Skeletal muscle cell (primary cell): ENCODE measurements at regions not wholly inside any gene's neighbourhood (a gene's known extent, or its start where the extent isn't known, plus 50 kb on each side); places are given as distances from the start of the nearest gene placed in this dataset.

Experiments used
- DNase-seq: peaks from one replicate; pipeline ENCODE4 v3.0.0-alpha.2; 2010; ENCODE audit warnings: low read depth
- H3K4me3 ChIP-seq: 2 replicates; pipeline ENCODE4 v1.5.1; 2011; ENCODE audit warnings: low read depth, mild to moderate bottlenecking, control low read depth, low read length, moderate library complexity

DNA sequence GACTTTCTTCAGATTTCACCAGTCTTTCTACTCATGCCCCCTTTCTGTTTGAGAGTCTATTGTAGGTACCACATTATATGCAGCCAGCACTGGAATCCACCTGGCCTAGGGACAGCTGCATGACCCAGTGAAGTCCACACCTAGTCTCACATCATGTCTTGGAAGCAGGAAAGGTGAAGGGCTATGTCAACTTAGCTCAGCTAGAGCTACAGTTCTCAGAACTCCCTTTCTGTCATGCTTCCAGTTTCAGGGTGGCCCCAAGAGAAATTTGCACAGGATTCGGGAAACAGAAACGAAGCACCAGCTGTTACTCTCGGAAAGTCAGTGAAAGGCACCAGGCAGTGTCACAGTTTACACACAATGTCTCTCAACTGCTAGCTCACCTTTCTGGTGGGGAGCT lies 51.6 kb upstream of the NLRP1 start:
- no peak overlapping the region for H3K4me3 ChIP-seq

GRCh38 chr17:5638596-5638995 lies 54.3 kb upstream of the NLRP1 start:
- no peak overlapping the region for H3K4me3 ChIP-seq
- no peak for DNase-seq

More for the DNA sequence above, 51.6 kb upstream of the NLRP1 start:
- no peak for DNase-seq

DNA sequence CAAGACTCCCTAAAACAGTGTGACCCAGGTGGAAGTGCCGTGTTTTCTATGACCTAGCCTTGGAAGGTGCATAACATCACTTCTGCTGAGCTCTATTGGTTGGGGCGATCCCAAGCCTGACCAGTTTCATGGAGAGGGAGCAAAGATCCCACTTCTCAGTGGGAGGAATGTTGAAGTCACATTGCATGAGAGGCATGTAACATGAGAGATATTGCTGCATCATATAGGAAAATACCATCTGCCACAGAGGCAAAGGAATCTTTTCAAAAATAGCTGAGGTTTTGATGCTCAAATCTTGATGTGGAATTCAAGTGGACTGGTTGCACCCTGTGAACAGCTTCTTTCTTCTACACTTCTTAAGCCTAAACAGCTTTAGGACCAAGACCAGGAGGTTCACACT lies 56.4 kb upstream of the NLRP1 start:
- no peak for DNase-seq
- no peak overlapping the region for H3K4me3 ChIP-seq

- no peak overlapping the region for H3K4me3 ChIP-seq
- no peak for DNase-seq
Measured at GRCh38 chr17:5642752-5643151, 58.4 kb upstream of the NLRP1 start.

GRCh38 chr17:5644065-5644464 lies 59.8 kb upstream of the NLRP1 start:
- no peak overlapping the region for H3K4me3 ChIP-seq
- DNase-seq: no peak

DNA sequence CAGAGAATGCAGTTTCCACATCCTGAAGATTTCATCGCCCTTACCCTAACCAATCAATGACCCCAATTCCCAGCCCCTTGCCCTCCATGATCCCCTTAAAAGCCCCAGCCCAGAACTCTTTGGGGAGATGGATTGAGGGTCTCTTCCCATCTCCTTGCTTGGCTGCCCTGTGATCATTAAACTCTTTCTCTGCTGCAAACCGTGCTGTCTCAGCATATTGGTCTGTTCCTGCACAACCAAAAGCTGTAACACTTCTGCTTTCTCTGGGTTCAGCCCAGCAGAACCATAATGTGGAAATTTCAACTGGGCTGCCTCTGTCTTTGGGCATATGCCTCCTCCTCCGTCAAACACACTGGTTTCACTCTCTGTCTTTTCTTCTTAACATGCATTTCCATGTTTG lies 67.0 kb upstream of the NLRP1 start:
- DNase-seq: no peak
- H3K4me3 ChIP-seq: no peak overlapping the region

GRCh38 chr17:5661491-5662125 lies 77.3 kb upstream of the NLRP1 start:
- H3K4me3 ChIP-seq: no peak overlapping the region
- no peak for DNase-seq

DNA sequence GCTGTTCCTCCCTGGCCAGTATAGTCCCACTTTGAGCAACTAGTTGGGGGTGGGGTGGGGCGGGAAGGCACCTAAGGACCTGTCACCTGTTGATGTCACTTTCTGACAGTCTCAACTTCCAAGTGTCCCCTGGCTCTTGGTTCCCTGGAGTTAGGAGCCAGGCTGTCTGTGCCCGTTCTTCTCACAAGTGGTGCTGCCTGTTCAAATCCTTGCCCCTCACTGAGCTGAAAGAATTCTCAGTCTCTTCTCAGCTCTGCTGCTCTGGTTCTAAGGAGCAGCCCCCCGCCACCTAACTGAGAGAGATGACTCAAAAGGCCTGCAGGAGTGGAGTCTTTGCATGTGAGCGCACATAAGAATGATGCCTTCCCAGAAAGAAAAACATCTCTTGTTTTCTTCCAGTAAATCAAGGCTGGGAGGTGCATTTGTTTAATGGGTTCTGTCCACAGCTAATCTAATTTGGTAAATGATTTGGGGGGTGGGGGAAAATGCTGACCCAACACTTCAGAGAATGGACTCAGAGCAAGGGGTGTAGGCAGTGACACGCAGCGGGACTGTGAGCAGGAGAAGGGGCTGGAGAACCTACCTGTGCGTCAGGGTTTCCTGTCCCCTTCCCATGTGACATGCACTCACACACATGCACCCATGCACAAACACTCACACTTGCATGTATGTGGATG lies 78.2 kb upstream of the NLRP1 start:
- H3K4me3 ChIP-seq: no peak overlapping the region
- no peak for DNase-seq

DNA sequence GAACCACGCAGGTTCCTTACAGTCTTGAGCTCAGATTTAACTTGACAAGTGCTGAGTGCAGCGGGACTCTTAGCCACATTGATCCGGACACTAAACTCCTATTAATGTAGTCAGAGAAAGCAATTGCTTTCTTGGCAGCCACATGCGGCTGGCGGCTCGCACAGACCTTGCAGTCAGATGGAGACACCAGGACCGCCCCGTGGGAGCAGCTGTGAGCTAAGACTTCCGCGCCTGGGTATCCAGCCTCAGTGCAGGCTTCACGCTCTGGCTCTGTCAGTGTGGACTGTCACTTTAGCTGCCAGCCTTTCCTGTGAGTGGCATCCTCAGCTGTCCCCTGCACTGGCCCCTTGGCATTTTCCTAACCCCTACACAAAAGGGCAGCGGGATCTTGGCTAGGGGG lies 80.9 kb upstream of the NLRP1 start:
- DNase-seq: no peak
- no peak overlapping the region for H3K4me3 ChIP-seq

GRCh38 chr17:5667871-5668270 lies 83.6 kb upstream of the NLRP1 start:
- DNase-seq: no peak
- no peak overlapping the region for H3K4me3 ChIP-seq

DNA sequence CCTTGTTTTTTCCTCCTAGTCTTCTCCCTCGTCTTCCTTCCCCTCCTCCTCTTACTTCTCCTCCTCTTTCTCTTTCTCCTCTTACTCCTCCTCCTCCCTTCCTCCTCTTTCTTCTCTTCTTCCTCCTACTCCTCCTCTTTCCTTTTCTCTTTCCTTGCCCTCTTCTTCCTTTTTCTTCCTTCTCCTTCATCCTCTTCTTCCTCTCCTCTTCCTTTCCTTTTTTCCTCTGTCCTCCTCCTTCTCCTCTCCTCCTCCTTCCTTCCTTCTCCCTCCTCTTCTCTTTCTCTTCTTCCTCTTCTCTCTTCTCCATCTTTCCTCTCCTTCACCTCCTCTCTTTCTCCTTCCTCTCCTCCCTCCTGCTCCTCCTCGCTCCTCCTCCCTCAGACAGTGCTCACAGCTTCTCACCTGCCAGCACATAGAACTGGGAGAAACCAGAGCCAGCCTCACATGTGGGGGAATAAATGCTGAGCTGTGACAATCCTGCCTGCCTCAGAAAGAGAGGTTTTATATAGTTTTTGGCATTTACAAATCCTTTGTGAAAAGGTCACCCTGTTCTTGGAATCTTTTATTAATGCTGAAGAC lies 84.3 kb upstream of the NLRP1 start:
- DNase-seq: no peak
- H3K4me3 ChIP-seq: no peak overlapping the region

DNA sequence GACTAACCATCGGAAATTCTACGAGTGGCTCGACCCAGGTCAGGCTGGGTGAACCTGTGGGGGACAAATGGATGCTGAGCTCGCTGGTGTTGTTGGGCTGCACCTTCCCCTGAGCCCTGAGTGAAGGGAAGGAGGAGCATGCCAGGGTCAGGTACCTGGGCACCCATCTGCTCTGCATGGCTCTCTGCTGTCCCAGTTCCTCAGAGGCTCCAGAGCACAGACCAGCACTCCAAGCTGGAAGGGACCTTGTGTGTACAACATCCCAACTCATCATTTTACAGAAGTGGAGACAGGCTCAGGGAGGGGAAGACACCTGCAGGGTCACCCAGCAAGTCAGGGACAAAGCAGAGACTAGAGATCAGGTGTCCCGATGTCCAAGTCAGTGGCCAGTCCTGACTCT lies 84.9 kb upstream of the NLRP1 start:
- no peak overlapping the region for H3K4me3 ChIP-seq
- DNase-seq: no peak

DNA sequence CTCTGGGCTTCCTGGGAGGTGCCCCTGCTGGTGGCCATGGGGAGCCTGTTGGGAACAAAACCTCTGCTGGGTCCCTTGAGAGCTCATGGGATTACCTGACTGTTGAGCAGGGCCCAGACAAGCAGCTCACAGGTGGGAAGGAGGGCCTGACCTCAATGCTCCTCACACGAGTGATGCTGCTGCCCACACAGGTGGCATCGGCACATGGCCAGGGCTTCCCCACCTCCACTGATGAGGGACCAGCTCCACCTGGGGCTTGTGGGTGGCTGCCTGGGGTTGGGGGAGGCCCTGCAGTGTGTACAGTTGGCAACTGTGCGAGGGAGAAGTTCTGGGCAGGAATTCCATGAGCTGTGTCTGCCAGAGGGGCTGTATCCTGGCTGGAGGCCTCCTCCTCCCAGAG lies 87.8 kb upstream of the NLRP1 start:
- no peak for DNase-seq
- H3K4me3 ChIP-seq: no peak overlapping the region

- DNase-seq: no peak
- H3K4me3 ChIP-seq: no peak overlapping the region
Measured at GRCh38 chr17:5672815-5673430, 88.6 kb upstream of the NLRP1 start.

GRCh38 chr17:5675625-5676421 lies 91.5 kb upstream of the NLRP1 start:
- DNase-seq: no peak
- no peak overlapping the region for H3K4me3 ChIP-seq

DNA sequence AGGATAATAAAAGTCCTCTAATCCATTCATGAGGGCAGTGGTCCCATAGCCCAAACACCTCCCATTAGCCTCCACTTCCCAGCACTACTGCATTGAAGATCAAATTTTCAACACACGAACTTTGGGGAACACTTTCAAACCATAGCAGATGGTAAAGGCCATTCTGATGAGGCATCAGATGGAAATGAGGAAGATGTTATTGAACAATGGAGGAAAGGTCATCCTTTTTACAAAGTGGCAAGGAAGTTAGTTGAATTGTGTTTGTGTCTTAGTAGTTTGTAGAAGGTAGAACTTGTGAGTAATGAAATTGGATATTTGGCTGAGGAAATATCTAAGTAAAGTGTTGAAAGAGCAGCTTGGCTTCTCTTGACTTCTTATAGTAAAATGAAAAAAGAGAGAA lies 93.3 kb upstream of the NLRP1 start:
- H3K4me3 ChIP-seq: no peak overlapping the region
- no peak for DNase-seq

DNA sequence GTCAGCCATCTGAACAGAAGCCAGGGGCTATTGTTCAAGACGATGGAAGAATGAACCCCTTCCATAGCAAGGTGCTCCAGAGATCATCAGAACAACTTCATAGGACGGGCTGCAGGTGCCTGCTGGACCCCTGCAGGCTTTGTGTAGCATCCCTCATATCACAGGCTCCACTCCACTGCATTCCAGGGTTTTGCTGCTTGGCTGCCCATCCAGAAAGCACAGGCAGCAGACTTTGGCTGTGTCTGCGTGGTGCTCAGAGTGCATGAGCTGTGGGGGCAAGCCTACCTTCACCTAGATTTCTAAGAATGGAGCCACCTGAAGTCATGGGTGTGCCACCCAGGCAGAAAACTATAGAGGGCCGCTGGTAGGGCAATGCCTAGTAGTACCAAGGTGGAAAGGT lies 93.9 kb upstream of the NLRP1 start:
- no peak for DNase-seq
- no peak overlapping the region for H3K4me3 ChIP-seq

DNA sequence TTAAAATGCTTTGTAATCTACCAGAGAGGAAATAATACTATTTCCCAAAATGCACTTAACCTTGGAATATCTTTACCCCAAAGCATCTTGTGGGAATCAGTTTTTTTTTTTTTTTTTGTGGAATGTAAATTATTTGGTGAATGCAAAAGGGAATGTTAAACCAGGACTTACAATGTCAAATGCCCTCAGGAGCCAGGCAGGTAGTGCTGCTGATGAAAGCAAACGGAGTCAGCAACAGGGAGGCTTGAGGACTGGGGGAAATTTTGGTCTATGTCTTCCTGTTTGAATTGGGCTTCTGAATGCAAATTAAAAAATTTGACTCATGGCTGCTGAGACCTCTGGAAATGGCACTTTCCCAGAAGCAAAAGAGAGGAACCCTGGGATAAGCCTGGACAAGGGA lies 96.5 kb upstream of the NLRP1 start:
- no peak overlapping the region for H3K4me3 ChIP-seq
- DNase-seq: no peak

DNA sequence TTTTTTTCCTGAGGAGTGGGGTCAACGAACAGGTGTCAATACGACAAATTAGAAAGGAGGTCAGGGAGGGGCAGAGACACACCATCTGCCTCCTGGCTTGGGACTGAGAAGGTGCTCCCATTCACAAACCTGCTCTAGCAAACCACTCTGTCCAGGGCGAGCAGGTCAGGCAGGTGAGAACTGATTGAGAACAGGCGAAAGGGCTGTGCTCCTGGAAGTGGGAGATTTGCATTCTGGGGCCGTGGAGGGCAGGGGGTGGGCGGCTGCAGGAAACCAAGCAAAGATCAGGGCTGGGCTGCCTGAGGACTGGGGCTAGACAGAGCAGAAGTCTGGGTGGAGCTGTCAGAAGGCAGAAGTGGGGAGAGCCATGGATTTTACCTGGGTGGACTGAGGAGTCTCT lies 98.9 kb upstream of the NLRP1 start:
- DNase-seq: no peak
- H3K4me3 ChIP-seq: no peak overlapping the region

GRCh38 chr17:5686074-5686635 lies 101.8 kb upstream of the NLRP1 start:
- H3K4me3 ChIP-seq: no peak overlapping the region
- no peak for DNase-seq
